ENCODE measurements at regions not wholly inside any gene's neighbourhood (a gene's known extent, or its start where the extent isn't known, plus 50 kb on each side); places are given as distances from the start of the nearest gene placed in this dataset.

DNA sequence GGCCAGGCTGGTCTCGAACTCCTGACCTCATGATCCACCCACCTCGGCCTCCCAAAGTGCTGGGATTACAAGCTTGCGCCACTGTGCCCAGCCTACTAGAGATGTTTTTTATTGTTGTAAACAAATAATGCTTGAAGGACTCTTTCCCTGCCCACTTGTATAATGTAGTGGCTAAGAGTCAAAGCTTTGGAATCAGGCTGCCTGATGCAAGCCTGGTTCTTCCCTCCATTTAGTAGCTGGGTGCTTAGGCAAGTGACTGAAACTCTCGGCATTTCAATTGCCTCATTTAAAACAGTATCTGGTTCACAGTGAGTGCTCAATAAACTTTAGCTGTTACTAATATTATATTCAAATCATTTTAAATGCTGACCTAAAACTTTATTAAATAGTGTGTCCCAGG is 144.2 kb upstream of the FOXN2 start:
- DNase-seq (ENCODE audit: low read depth): peak; percentile 67
- H3K4me3 ChIP-seq (ENCODE audit: low read depth, low read length): no peak overlapping the region
- TF ChIP-seq, protein P1, sequence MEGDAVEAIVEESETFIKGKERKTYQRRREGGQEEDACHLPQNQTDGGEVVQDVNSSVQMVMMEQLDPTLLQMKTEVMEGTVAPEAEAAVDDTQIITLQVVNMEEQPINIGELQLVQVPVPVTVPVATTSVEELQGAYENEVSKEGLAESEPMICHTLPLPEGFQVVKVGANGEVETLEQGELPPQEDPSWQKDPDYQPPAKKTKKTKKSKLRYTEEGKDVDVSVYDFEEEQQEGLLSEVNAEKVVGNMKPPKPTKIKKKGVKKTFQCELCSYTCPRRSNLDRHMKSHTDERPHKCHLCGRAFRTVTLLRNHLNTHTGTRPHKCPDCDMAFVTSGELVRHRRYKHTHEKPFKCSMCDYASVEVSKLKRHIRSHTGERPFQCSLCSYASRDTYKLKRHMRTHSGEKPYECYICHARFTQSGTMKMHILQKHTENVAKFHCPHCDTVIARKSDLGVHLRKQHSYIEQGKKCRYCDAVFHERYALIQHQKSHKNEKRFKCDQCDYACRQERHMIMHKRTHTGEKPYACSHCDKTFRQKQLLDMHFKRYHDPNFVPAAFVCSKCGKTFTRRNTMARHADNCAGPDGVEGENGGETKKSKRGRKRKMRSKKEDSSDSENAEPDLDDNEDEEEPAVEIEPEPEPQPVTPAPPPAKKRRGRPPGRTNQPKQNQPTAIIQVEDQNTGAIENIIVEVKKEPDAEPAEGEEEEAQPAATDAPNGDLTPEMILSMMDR (IDR thresholded peaks at IDR 0.05; ENCODE audit: insufficient read depth, low read depth, low read length): no peak

DNA sequence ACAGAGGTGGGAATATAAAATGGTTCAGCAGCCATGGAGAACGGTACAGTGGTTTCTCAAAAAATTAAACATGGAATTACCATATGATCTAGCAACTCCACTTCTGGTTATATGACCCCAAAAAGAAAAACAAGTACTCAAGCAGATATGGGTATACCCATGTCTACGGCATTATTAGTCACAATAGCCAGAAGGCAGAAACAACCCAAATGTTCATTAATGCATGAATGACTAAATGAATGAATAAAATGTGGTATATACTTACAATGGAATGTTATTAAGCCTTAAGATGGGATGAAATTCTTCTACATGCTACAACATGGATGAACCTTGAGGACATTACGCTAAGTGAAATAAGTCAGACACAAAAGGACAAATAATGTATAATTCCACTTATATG is 141.3 kb upstream of the FOXN2 start:
- TF ChIP-seq, protein P1 (IDR thresholded peaks at IDR 0.05; ENCODE audit: insufficient read depth, low read depth, low read length): no peak
- DNase-seq (ENCODE audit: low read depth): no peak
- H3K4me3 ChIP-seq (ENCODE audit: low read depth, low read length): no peak overlapping the region

DNA sequence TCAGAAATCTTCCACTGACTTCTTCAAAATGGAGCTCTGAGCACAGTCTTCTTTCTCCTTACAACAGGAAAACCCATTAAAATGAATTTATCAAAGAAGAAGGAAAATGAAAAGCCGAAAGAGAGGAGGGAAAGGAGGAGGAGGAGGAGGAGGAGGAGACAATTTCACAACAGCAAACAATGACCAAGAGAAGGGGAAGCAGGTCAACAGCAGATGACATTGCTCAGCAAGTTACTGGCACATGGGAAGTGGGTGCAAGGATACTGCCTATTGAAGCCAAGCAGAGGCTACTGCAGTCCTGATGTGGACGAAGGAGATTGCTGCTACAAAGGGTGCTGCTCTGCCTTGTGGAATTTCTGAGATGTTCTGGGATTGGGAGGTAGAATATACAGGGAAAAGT is 140.0 kb upstream of the FOXN2 start:
- TF ChIP-seq, protein P1 (IDR thresholded peaks at IDR 0.05; ENCODE audit: insufficient read depth, low read depth, low read length): no peak
- no peak overlapping the region for H3K4me3 ChIP-seq (ENCODE audit: low read depth, low read length)
- DNase-seq (ENCODE audit: low read depth): no peak

DNA sequence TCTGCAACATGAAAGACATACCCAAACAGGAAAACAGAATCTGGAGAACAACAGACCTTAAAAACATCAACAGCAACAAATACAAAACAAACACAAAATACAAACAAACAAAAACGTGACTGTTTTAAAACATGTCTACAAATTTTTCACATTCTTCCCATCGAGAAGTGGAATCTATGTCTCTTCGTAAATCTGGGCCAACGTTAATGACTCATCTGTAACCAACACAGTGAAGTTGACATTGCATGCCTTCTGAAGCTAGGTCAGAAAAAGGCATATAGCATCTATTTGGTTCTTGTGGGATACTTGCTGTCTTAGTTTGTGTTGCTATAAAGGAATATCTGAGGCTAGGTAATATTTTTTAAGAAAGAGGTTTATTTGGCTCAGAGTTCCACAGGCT is 139.2 kb upstream of the FOXN2 start:
- no peak overlapping the region for H3K4me3 ChIP-seq (ENCODE audit: low read depth, low read length)
- TF ChIP-seq, protein P1 (IDR thresholded peaks at IDR 0.05; ENCODE audit: insufficient read depth, low read depth, low read length): no peak
- peak; percentile 72 for DNase-seq (ENCODE audit: low read depth)

DNA sequence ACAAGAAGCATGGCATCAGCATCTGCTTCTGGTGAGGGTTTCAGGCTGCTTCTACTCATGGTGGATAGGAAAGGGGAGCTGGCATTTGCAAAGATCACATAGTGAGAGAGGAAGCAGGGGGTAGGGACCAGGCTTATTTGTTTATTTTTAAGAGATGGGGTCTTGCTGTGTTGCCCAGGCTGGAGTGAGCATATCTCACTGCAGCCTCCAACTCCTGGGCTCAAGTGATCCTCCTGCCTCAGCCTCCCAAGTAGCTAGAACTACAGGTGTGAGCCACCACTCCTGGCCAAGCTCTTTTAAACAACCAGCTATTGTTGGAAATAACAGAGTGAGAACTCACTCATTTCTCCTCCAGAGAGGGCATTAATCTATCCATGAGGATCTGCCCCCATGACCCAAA is 138.8 kb upstream of the FOXN2 start:
- DNase-seq (ENCODE audit: low read depth): no peak
- no peak overlapping the region for H3K4me3 ChIP-seq (ENCODE audit: low read depth, low read length)
- TF ChIP-seq, protein P1 (IDR thresholded peaks at IDR 0.05; ENCODE audit: insufficient read depth, low read depth, low read length): no peak

DNA sequence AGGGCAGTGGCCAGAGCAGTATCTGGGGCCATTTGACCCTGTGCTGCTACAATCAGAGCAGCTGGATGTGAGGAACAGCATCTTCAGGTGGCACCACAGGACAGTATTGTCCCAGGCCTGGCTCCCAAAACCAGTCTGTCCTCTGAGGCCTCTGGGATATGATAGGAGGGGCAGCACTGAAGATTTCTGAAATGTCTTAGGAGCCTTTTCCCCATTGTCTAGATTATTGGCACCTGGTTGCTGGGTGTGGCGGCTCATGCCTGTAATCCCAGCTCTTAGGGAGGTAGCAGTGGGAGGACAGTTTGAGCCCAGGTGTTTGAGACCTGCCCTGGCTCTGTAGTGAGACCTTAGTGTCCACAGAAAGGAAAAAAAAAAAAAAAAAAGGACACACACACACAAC is 137.6 kb upstream of the FOXN2 start:
- no peak overlapping the region for H3K4me3 ChIP-seq (ENCODE audit: low read depth, low read length)
- TF ChIP-seq, protein P1 (IDR thresholded peaks at IDR 0.05; ENCODE audit: insufficient read depth, low read depth, low read length): no peak
- no peak for DNase-seq (ENCODE audit: low read depth)

DNA sequence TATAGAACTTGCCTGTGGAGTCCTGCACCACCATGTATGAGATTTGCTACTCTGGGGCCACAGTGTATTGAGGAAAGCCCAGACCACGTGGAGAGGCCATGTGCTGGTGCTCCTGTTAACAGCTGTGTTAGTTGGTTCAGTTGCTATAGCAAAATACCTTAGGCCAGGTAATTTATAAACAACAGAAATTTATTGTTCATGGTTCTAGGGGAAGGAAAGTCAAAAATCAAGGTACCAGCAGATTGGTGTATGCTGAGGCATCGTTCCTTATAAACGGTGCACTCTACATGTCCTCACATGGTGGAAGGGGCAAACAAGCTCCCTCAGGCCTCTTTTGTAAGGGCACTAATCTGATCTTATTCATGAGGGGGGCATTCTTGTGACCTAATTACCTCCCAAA is 135.9 kb upstream of the FOXN2 start:
- no peak for DNase-seq (ENCODE audit: low read depth)
- TF ChIP-seq, protein P1 (IDR thresholded peaks at IDR 0.05; ENCODE audit: insufficient read depth, low read depth, low read length): no peak
- H3K4me3 ChIP-seq (ENCODE audit: low read depth, low read length): no peak overlapping the region

Data from fibroblast of villous mesenchyme (primary cell).